GM18502 (cell line): ENCODE measurements at regions not wholly inside any gene's neighbourhood (a gene's known extent, or its start where the extent isn't known, plus 50 kb on each side); places are given as distances from the start of the nearest gene placed in this dataset.

Experiments
- ATAC-seq: cut with Tn5 transposase; IDR thresholded peaks from one replicate; pipeline ENCODE4 v1.9.1; 2021; ENCODE audit warnings: mild to moderate bottlenecking; ENCODE audit not compliant: unreplicated experiment, poor library complexity

- no peak for ATAC-seq
These were observed 732.9 kb upstream of the TBX3 start for GRCh38 chr12:115416869-115417268.

GRCh38 chr12:115413626-115414025, 729.7 kb upstream of the TBX3 start:
- no peak for ATAC-seq

GRCh38 chr12:115412831-115413230, 728.9 kb upstream of the TBX3 start:
- ATAC-seq = no peak

- no peak for ATAC-seq
These were observed 727.1 kb upstream of the TBX3 start for GRCh38 chr12:115411121-115411520.

- ATAC-seq = no peak
These were observed 724.7 kb upstream of the TBX3 start for GRCh38 chr12:115408642-115409041.

GRCh38 chr12:115407723-115408122, 723.7 kb upstream of the TBX3 start:
- ATAC-seq = no peak

- no peak for ATAC-seq
These were observed 723.1 kb upstream of the TBX3 start for GRCh38 chr12:115407036-115407435.

GRCh38 chr12:115405471-115405860, 721.5 kb upstream of the TBX3 start:
- ATAC-seq = no peak

- ATAC-seq = no peak
These were observed 720.9 kb upstream of the TBX3 start for GRCh38 chr12:115404761-115405470.

- ATAC-seq = no peak
These were observed 719.7 kb upstream of the TBX3 start for GRCh38 chr12:115403689-115404088.

GRCh38 chr12:115403253-115403652, 719.3 kb upstream of the TBX3 start:
- no peak for ATAC-seq

- no peak for ATAC-seq
These were observed 718.6 kb upstream of the TBX3 start for GRCh38 chr12:115402443-115403180.

- ATAC-seq = no peak
These were observed 717.8 kb upstream of the TBX3 start for GRCh38 chr12:115401761-115402160.

- ATAC-seq = no peak
These were observed 716.0 kb upstream of the TBX3 start for GRCh38 chr12:115400011-115400410.

- no peak for ATAC-seq
These were observed 714.4 kb upstream of the TBX3 start for GRCh38 chr12:115398311-115398781.

GRCh38 chr12:115396567-115396966, 712.6 kb upstream of the TBX3 start:
- no peak for ATAC-seq

GRCh38 chr12:115394496-115395220, 710.7 kb upstream of the TBX3 start:
- ATAC-seq = no peak

- no peak for ATAC-seq
These were observed 704.2 kb upstream of the TBX3 start for GRCh38 chr12:115388139-115388538.

GRCh38 chr12:115387467-115387901, 703.5 kb upstream of the TBX3 start:
- ATAC-seq = no peak

GRCh38 chr12:115386946-115387345, 703.0 kb upstream of the TBX3 start:
- ATAC-seq = no peak

- ATAC-seq = no peak
These were observed 701.2 kb upstream of the TBX3 start for GRCh38 chr12:115385141-115385540.
